Caki2 (cell line): ENCODE measurements at regions not wholly inside any gene's neighbourhood (a gene's known extent, or its start where the extent isn't known, plus 50 kb on each side); places are given as distances from the start of the nearest gene placed in this dataset.

Experiments
- DNase-seq: peaks from one replicate; pipeline ENCODE4 v3.0.0-alpha.2; 2015; ENCODE audit warnings: low read depth
- in situ Hi-C: cut with HindIII; loops from 2 replicates; pipeline ENCODE4 v1.10.0; 2016; ENCODE audit warnings: low sequenced_read_pairs, low pct_unique_long_range_greater_than_20kb, mixed read lengths

DNA sequence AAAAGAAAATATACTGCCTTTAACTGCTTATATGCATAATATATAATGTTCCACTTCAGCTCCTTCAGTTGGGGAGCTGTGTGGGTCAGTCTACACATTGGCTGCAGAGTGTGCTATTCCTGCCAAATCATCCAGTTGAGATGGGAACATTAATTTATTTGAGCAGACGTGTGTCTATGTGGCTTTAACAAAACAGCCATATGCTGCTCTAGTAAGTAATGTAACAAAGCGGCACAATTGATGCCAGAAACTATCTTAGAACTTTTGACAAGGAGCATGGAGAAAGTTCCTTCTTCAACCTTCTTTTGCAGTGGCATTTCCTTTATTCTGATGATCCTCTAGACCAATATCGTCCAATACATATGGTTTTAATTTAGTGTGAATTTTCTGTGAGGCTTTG is 285.9 kb upstream of the C1orf87 start:
- no peak for DNase-seq
- in situ Hi-C loops, result no loop called here

DNA sequence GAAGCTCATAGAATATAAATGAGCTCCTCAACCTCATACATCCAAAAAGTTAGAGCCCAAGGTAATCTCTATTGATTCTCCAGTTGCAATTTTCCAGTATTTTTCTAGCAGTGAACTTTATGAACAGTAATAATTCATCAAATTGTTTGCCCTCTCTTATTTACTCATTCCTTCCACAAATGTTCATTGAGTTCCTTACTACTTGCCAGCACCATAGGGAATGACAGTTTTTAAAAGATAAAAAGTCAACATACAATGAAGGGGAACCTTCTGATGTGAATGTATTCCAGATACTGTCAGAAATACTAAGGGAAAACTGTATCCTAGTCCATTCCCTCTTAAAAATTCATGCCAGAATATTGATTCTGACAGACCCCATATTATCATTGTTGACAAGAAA is 277.0 kb upstream of the C1orf87 start:
- no peak for DNase-seq
- in situ Hi-C loops, result no loop called here

DNA sequence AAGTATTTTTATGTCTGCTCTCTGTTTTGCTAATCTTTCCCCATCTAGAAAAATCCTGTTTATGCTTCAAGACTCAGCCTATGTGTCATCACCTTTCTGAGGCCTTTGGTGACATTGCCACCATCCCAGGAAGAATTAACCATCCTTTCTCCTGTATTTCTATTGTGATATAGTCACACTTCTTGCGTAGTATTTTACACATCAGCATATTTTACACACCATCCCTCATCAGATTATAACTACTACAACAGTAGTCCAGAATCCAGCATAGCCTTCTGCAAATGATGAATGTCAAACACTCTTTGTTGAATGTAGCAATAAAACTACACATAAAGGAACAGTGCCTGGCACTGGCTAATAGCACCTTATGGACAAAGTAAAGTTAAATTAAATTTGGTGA is 275.3 kb upstream of the C1orf87 start:
- DNase-seq, result no peak
- in situ Hi-C loops, result no loop called here

DNA sequence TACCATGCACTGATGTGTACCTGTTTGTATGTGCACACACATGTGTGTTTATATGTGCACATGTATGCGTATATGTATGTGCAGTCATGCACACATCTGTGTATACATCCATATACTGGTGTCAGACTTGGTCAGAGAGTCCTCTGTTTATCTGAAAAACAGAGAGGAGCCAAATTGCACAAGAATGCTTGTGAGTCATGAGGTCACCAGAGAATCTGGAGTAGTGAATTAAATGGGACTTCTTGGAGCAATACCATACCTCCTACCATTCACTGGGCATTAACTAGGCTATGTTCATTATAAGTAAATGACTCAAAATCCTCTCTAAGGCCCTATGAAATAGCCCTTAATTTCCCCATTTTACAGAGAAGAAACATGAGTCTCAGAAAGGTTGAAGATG is 272.1 kb upstream of the C1orf87 start:
- no peak for DNase-seq

DNA sequence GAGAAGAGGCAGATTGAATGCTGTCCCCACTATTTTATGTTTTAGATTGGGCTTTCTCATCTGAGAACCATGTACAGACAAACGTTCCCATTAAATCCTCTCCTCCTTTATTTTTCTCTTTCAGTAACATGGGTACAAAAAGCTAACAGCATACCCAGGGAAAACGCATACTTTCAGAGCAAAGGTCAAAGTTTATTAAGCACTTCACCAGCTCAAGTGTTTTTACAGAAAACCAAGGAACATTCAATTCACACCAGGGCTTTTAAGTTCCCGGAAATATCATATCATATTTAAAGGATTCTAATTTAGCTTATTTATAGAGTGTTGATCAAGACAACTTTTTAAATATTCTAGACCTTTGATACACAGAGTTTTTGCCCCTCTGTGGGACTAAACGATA is 271.5 kb upstream of the C1orf87 start:
- DNase-seq, result no peak
- in situ Hi-C loops, result no loop called here

More for the DNA sequence above, 272.1 kb upstream of the C1orf87 start:
- in situ Hi-C loops, result no loop called here

DNA sequence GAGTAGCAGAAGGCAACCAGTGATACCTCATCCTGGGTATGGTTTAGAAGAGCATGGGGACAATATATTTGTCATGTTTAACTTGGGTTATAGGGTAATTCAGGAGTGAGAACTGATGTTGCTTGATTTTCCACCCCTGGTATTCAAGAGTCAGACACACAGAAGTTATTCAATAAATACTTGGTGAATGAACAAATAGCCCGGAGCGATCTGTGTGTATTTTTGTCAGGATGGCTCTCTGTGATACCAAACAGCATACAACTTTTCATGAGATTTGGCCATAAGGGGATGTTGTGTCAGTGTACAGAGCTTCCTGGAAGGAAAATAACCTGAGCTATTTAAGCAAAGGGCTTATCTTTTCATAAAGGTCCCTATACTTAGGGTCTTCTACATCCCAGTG is 270.2 kb upstream of the C1orf87 start:
- in situ Hi-C loops, result no loop called here
- no peak for DNase-seq

DNA sequence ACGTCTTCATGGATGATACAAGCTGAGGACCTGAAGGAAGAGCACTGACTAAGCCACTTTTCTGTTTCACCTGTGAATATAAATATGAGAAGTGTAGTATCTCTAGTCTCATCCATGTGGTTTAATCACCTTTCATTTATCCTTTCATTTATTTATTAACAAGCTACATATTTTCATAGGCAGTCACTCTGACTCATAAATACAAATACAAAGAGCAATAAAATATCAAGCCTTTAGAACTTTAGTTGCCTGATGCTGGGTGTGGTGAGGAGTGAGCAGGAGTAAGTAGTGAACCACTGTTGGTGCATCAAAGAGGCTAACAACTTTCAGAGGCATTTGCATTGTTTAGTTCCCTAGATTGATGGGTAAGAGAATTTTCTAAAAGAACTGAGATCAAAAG is 269.0 kb upstream of the C1orf87 start:
- no peak for DNase-seq
- in situ Hi-C loops, result no loop called here

DNA sequence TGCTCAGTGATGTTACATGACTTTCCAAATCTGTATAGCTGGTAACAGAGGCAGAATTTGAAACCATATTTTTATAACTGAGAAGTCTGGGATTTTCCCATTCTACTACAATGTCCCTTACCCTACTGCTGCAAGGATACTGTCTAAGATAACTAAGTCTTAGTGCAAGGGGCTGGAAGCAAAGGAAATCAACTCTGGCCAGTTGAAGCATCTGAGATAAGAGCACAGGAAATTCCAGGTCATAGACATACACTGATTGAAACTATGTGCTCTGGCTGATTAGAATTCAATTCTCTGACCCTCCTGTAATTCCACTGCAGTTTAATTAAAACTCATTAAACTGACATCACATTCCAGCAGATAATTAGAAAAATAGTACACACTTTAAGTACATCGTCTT is 267.7 kb upstream of the C1orf87 start:
- DNase-seq, result no peak
- in situ Hi-C loops, result no loop called here

DNA sequence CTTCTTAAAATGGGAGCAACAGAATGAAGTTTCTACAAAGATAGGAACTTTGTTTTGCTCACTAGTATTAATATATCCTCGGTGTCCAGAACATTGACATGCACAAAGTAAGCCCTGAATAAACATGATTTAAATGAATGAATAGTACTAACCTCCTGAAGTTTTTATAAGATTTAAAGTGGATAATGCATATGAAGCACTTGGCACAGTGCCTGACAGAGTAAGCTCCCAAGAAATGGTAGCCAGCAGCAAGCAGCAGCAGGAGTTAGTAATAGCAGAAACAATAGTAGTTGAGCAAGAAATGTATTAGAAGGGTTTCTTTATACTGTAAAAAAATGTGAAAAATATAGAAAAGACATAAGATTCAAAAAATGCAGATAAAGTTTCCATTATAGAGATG is 258.1 kb upstream of the C1orf87 start:
- no peak for DNase-seq
- in situ Hi-C loops, result no loop called here

DNA sequence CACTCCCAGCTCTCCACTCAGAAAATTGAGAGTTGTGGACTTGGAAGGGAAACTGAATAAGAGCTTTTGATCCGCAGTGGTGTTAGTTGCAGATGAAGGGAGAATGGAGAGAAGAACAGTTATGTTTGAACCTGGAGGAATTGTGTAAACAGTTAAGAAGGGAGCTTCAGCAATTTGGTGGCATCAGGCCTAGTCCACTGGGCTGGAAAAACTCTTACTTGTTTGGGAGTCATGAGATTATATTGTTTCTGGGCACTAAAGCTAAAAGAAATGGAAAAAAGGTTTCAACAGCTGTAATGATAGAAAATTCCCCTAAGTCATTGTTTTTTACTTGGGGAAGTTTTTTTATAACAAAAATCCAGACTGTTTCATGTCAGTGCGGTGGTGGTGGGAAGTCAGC is 256.1 kb upstream of the C1orf87 start:
- in situ Hi-C loops, result no loop called here
- DNase-seq, result no peak

DNA sequence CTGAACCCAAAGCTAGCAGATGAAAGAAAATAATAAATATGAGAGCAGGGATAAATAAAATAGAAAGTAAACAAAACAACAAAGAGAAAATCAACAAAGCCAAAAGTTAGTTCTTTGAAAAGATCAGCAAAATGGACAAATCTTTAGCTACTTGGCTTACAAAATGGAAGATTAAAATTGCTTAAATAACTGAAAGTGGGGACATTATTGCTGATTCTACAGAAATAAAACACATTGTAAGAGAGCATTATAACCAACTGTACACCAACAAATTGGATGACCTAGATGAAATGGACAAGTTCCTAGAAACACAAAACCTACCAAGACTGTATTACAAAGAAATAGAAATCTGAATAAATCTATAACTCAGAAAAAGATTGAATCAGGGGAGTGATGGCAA is 238.3 kb upstream of the C1orf87 start:
- in situ Hi-C loops, result no loop called here
- DNase-seq, result no peak

DNA sequence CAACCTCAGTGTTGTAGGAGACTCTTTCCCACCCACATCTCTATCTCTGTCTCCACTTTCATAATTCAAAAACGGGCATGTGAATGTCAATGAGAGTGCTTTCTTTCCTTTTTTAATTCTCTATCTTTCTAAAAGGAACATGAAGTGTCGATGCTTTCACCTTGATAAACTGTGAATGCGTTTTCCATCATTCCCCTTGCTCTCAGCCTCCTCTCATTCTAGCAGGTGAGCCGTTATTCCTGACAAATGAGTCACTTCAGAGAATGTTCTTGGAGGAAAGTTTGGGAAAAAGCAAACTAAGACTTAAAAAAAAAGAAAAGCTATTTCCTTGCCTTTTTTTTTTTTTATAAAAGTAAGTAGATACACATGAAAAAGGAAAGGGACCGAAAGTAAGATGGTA is 226.0 kb upstream of the C1orf87 start:
- no peak for DNase-seq
- in situ Hi-C loops, result no loop called here

DNA sequence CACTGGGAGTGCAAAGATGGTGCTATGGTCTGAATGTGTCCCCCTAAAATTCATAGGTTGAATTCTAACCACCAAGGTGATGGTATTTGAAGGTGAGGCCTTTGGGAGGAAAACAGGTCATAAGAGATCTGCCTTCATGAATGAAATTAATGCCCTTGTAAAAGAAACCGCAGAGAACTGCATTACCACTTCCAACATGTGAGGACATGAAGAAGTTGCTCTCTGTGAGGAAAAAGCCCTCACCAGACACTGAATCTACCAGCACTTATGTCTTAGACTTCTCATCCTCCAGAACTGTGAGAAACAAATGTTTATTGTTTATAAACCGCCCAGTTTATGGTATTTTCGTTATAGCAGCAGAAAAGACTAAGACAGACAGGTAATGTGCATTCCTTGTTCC is 224.7 kb upstream of the C1orf87 start:
- no peak for DNase-seq
- in situ Hi-C loops, result no loop called here

DNA sequence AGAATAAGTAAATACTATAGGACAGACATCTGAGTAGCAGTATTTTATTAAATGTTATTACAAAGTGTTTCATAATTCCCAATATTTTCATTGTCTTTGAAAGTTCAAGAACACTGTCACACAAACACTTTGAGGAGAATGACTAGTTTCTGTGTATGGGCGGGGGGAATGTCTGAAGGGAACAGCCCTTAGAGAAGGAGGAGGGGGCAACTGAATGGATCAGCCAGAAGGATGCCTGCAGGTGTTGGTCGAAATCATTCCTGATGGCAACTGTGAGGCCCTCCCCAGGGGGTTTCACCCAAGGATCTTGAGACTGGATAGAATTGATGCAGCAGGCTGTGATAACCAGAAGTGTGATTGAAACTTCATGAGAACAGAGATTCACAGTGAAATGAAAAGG is 223.2 kb upstream of the C1orf87 start:
- in situ Hi-C loops, result no loop called here
- no peak for DNase-seq

DNA sequence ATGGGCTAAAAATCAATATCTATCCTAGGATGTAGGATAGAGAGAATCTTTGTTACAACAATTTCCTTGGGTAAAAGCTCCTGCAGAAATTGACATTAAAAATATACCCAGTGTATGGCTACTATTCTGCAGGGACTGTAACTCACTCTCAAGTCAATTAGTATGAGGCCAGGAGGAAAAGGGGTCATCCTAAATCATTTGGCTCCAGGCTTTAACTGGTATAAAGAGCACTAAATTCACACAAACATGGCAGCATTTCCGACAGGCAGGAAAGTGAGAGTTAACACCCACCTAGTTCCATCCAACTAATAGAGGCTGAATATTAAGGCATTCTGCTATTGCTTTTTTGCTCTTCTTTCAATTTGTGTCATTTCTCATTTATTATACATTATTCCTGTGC is 218.6 kb upstream of the C1orf87 start:
- no peak for DNase-seq
- in situ Hi-C loops, result no loop called here

DNA sequence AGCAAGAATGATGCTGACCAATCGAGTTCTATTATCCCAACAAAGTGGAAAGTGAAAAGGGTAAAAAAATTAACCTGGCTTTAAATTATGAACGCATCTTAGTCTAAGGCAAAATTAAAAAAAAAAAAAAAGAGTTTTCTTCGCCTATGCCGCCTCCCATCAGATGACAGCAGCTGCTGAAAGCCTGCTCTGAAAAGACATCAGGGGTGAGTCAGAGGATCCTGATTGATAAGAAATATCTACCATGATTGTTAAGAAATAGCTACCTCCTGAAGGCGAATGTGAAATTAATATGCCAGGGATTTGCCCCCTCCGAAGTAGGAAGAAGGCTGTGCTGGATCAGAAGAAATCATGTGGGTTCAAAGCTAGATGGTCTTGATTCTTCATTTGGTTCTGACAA is 216.8 kb upstream of the C1orf87 start:
- in situ Hi-C loops, result no loop called here
- no peak for DNase-seq

DNA sequence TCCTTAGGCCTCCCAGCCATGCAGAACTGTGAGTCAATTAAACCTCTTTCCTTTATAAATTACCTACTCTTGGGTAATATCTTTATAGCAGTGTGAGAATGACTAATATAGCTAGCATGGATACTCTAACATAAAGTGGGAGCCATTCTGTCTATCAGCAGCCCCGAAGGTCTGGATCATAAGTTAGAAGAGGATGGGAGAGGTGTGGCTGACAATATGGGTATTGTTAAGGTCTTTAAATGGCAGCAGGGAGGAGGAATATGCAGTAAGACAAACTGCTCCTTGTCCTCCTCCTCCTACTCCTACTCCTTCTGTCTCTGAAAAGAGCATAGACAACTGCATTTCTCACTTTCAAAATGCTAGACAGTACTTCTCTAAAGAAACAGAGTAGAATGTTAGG is 214.0 kb upstream of the C1orf87 start:
- in situ Hi-C loops, result no loop called here
- no peak for DNase-seq

DNA sequence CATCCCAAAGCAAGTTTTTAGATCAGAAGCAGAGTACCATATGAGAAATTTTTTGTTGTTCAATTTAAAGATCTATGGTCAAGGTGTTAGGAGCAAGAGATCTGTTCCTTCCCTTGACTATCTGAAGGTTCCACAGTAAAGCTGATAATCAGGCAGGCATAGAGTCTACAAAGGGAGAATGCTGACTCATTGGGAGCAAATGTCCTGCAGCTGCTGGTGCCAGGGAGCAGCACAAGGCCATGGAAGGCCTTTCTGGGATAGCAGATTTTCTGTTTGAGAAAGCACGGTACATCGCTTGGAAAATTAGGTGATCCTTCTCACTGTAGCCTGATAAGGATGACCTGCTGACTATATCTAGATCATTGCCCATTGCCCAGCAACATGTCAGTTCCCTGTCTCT is 210.1 kb upstream of the C1orf87 start:
- in situ Hi-C loops, result no loop called here
- DNase-seq, result no peak

DNA sequence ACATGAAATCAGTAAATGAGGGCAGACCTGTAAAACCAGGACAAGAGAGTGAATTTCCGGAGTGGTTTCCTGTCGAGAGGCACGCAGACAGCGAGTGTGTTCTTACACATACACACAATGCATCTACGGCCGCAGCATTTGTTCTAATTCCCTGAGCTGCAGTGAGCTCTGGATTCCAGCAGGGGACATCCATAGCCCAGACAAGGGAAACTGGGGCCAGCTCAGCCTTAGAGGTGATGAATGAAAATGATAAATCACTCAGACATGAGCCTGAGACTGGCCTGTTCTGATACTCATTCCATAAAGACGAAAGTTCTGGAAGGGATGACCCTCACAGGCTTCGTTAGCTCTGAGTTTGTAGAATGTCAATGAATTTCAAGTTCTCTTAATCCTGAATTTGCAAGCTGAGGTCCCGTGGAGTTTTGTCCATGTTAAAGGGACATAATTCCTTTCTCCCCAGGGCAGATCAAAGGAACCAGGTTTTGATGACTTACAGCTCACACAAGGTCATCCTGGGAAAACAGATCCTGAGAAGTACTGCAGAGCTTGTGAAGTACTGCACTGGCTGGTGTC is 207.9 kb upstream of the C1orf87 start:
- peak; percentile 23 for DNase-seq
- in situ Hi-C loops, result no loop called here

DNA sequence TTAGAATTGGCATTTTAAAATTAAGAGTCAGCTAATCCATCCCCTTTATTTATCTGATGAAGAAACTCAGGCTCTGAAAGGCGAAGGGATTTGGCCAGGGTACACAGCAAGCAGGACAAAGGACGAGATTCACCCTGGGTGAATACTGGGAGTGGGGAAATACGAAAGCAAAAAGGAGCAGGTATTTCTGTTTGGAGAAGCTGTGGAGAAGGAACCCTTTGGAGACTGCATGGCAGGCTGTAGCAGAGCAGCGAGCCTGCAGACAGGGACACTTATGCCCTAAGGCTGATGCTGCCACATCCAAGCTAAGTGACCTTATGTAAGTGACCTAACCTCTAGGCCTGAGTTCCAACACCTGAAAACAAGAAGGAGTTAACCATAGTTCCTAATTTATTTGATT is 207.2 kb upstream of the C1orf87 start:
- in situ Hi-C loops, result no loop called here
- DNase-seq, result no peak

DNA sequence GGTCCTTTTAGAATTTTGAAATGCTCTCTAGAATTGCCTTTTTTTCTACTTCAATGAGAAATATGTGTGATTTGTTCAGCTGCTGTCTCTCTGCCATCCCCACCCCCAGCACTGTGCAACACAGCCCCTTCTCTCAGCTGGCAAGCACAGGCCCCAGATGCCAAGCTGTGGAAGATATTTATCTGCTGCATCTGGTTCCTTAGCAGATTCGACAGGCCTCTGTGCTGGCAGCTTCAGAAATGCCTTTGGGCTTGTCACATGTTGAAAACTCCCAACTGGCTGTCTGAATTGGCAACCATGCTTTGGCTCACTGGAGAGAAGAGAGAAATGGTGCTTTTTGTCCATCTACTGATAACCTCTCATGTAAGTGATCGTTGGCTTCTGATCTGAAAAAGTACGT is 206.7 kb upstream of the C1orf87 start:
- in situ Hi-C loops, result no loop called here

More for the DNA sequence above, 206.7 kb upstream of the C1orf87 start:
- no peak for DNase-seq
